Dermis blood vessel endothelial cell (primary cell): ENCODE measurements at regions not wholly inside any gene's neighbourhood (a gene's known extent, or its start where the extent isn't known, plus 50 kb on each side); places are given as distances from the start of the nearest gene placed in this dataset.

Experiments used
- DNase-seq: peaks from one replicate; pipeline ENCODE4 v3.0.0; 2010

GRCh38 chr11:69394234-69394868 is 87.1 kb upstream of the LINC01488 start:
- DNase-seq = no peak

- DNase-seq = no peak
Measured at GRCh38 chr11:69394869-69395246, 86.6 kb upstream of the LINC01488 start.

DNA sequence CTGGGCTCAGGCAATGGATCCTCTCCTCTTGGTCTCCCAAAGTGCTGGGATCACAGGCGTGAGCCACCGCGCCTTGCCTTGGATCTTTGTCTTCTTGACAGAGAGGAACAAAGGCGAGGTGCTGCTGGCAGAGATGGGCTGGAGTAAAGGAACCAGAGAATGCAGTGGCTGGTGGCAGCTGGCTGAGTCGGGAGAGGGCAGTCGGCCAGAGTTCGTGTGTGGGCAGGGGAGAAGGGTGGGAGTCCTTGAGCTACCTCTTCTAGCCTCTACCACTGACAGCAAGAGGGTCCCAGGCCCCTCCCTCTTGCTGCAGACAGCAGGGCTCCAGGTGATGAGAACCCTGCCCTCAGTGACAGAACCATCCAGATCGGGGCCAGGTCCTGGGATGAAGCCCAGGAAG is 86.2 kb upstream of the LINC01488 start:
- DNase-seq = no peak

DNA sequence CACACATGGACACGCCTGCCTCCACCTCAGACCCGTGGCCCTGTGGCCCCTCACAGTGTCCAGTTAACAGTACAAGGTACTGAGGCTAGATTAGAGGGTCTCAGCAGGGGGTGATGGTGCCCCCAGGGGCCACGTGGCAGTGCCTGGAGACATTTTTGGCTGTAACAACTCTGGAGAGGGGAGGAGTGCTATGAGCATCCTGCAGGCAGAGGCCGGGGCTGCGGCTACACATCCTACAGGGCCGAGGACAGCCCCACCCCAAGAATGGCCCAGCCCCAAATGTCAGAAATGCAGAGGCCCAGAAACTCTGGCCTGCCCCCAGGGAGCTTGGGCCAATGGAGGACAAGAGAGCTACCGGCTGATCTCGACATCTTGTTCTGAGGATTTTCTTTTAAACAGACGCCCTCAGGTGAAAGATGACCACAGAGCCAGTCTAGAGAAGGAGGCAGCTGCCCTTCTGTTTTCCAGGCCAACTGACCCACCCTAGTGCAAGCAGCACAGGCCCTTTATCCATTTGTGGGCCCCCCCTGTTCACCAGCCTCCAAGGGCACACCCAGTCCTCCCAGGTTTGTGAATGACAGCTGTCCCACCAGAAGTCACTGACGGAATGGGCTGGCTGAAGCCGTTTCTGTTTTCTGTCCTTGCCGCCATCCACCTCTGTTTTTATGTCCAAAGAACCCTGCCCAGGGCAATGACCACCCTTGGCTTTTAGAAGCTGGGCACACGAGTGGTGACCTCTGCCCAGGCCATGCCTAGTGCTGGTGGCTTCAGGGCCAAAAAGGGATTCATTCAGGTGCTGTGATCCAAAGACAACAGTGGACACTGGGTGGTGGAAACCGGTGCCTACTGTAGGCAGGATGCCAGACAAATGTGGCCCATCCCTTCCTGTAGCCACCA is 85.2 kb upstream of the LINC01488 start:
- no peak for DNase-seq

DNA sequence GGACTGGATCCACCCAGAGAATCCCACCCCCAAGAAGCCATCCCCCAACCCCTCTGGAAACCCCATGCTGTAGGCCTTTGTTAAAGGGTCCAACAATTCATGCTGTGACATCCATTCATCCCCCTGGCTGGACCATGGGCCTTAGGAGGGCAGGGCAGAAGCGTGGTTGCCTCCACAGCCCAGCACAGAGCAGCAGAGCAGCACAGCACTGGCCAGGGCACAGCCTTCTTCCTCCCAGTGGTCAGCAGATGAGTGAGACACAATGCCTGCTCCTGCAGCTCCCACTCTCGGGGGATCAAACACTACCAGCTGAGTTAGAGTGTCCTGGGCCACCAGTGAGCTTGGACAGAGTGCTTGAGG is 84.5 kb upstream of the LINC01488 start:
- no peak for DNase-seq

DNA sequence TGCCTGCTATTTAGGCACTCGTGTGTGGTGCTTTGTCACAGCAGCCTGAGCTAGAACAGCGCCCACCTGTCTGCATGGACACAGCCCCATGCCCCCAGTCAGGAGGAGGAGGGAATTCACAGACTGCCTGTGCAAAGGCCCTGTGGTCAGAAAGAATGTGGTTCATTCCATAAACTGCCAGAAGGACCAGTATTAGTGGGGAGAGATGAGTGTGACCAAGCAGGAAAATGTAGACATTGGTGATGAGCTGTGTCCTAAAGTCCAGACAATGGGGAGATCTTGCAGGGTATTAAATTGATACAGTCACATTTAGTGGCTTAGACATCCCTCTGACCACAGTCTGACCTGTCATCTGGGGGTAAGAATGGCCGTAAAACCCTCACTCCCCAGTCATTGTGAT is 83.7 kb upstream of the LINC01488 start:
- DNase-seq = no peak

DNA sequence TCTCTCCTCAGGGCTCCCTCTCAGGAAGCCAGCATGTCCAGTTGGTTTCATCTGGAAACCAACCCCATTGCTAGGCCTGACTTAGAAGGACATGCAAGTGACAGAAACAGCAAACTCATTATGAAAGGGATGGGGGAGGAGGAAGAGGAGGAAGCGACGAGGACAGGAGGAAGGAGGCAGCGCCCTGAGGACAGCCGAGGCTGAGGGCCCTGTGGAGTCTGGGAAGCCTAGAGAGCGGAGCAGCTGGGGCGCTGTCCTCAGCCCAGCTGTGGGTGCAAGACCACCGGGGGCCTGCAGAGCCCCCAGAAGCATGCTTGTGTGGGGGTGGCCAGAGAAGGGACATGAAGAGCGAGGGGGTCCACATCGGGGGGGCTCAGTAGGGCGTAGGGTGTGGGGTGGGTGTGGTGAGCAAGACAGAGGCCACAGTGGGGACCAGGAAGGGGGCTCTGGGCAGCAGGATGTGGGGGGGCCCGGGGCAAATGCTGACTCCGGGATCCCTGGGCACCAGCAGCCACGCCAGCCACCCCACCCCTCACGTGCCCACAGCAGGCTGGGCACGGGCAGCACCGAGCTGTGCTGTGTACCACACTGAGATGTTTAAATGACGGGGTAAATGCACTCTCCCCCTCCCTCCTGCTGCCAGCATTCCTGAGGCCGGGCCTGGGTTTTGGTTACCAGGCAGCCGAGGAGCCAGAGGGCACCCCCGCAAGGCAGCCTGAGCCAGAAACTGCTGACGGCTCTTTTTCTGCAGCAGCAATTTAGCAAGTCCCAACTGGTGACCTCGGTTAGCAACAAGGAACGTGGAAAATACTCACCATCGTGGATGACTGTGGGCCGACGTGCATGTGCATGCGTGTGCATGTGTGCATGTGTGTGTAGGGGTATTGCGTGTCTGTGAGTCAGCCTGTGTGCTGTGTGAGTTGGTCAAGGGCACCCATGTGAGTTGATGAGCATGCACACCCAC is 82.7 kb upstream of the LINC01488 start:
- DNase-seq = no peak

DNA sequence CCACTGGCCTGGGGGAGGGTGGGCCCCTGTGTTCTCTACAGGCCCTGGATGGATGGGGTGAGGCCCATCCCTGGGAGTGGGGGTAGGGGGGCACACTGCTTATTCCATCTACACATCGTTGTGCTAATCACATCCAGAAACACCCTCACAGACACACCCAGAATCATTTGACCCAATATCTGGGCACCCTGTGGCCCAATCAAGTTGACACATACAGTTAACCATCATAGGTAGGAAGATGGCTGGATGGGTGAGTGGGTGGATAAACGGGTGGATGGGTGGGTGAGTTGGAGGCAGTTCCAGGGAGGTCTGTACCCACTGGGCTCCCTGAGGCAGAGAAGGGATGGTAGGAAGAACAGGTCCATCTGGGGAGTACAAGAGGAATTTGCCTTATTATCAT is 81.3 kb upstream of the LINC01488 start:
- DNase-seq = no peak

- no peak for DNase-seq
Measured at GRCh38 chr11:69400771-69401590, 80.5 kb upstream of the LINC01488 start.

DNA sequence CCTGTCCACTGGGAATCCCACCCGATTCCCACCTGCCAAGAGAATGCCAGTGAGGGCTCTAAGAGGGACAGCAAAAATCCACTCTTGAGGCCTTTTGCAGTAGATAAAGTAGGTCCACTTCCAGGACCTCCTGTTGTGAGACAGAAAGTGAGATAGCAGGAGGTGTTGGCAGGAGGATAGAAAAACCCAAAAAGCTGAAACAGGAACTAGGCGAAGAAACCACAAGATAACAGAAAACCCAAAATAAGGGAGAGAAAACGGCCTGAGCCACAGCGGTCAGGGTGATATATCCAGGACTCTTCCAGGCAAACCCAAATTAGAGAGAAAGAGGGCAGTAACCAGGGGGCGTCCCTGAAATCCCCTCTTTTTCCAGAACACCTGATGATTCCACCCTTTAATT is 79.7 kb upstream of the LINC01488 start:
- no peak for DNase-seq

DNA sequence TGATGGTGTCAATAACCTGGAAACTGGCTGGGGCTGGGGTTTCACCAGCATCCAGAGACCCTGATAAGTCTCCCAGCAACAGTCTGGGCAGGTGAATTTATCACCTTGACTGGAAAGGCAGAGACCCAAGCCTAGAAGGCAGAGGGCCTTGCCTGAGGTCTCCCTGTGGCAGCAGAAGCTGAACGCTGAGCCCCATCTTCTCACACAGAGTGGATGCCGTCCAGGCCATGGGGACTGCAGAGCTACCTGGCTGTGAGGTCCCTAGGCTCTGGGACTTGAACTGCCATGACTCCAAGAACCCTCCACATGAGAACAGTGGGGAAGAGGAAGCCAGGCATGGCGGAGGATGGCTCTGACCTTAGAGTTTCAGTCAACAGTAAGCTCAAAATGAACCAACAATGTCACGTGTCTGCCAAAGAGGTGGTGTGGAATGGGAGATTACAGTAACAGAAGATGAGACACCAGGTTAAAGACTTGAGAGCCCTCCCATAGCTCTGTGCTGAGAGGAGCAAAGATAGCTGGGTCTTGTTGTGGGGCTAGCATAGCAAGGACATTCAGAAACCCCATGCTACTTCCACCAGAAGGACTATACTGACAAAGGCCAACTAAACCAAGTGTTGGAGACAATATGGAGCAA is 79.1 kb upstream of the LINC01488 start:
- DNase-seq = no peak

DNA sequence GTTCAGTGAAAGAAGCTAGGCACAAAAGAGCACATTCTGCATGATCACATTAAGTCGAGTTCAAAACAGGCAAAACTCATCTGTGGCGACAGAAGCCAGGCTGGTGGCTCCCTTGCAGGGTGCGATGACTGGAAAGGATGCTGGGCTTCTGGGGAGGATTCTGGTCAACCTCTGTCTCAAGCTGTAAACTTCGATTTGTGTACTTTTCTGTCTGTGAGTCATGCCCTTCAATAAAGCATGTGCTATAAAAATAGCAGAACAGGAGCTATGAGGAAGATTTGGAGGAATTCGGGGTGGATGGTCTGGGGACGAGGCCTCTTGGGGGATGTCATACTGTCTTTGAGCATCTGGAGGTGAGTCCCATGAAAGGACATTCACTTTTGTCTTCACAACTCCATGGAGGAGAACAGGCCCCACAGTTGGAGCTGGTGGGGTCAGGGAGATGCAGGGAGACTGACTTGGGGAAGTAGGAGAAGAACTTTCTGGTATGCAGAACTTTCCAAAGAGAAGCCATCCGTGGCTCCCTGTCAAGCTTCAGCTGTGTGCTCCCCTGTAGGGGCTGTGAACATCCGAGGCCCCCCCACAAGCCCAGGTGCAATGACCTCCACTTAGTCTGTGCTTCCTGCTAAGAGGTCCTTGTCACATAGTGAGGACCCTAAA is 77.8 kb upstream of the LINC01488 start:
- DNase-seq = no peak

DNA sequence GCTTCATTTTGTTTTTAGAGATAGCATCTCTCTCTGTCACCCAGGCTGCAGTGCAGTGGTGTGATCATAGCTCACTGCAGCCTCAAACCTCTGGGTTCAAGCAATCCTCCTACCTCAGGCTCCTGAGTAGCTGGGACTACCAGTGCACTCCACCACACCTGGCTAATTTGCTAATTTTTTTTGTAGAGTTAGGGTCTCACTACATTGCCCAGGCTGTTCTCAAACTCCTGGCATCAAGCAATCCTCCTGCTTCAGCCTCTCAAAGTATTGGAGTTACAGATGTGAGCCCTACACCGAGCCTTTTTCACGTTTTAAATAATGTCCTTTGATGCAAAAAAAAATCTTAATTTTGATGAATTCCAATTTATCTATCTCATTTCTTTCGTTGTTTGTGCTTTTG is 75.4 kb upstream of the LINC01488 start:
- no peak for DNase-seq

DNA sequence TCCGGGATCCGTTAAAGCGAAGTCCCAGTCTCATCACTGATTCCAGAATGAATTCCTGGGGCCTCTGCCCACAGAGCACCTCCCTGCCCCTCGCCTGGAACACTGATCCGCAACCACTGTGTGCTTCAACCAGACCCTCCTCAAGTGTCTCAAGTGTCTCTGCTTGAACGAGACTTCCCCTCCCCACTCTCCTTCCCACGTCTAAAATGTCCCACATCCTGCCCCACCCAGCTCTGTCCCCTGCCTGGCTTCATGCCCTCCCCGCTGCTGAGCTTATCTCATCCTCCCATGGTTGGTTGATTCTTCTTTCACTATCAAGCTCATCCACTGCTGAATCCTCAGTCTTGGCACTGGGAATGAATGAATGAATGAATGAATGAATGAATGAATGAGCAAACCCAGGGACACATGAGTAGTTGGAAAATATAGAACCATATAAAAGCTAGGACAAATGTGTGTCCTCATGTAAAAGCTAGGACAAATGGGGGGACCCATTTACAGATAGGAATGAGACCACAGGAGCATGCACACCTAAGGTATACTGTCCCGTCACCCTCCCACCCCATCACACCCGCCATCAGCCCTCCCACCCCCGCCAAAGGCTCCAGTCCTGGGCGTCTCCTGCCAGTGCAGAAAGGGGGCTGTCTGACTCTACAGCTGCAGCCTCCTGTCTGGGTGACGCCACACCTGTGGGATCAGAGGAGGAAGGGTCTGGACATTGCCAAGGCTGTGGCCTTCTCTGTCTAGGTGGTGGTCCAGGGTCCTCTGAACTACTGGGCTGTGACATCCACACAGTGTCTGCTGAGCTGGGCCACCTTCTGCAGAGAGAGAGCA is 71.4 kb upstream of the LINC01488 start:
- no peak for DNase-seq

GRCh38 chr11:69411257-69411924 is 70.1 kb upstream of the LINC01488 start:
- DNase-seq = no peak

DNA sequence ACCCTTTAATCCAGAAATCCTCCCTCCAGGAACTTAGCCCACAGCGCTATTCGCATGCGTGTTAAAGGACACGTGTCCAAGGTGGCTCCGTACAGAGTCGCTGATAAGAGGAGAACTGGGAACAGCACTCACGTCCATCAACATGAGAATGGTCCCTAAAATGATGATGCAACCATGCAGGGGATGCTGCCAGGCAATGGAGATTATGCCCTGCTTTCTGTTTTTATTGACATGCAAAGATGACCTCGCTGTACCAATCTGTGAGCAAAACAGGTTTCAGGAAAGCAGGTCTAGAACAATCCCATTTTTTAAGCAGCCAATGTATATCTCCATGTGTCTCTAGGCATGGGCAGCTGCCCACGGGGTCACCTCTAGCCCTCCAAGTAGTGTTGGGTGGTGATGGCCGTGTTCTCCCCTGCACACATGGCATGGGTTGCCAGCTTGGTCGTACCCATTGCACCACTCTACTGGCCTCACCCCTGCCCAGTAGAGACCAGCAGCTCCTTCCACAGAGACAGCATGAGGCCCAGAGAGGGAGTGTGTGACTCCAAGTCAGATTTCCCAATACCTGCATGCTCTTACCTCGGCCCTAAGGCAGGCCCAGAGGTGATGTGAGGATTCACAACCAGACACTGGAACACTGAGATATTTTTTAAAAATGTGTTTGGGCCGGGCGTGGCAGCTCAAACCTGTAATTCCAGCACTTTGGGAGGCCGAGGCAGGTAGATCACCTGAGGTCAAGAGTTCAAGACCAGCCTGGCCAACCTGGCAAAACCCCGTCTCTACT is 68.3 kb upstream of the LINC01488 start:
- no peak for DNase-seq

- DNase-seq = no peak
Measured at GRCh38 chr11:69413993-69414392, 67.5 kb upstream of the LINC01488 start.

- DNase-seq = no peak
Measured at GRCh38 chr11:69414773-69415187, 66.7 kb upstream of the LINC01488 start.
